ENCODE measurements at regions not wholly inside any gene's neighbourhood (a gene's known extent, or its start where the extent isn't known, plus 50 kb on each side); places are given as distances from the start of the nearest gene placed in this dataset.
"Not testable (repeated sequence)": the region's sequence is repeated elsewhere in the genome, so short reads cannot be mapped to it uniquely, and the experiment has no call there.

- Mint-ChIP-seq H3K9me3 (peaks cover 5% of the 10 kb centered on the region), H3K36me3 (ENCODE audit: low read depth) (no peaks in the 10 kb centered on the region), H3K4me1 (no peaks in the 10 kb centered on the region), H3K27me3 (peaks cover 17% of the 10 kb centered on the region), H3K27ac (no peak overlapping the region), H3K4me3 (no peak overlapping the region)
- ChIA-PET POLR2A (no interaction called here), CTCF (no interaction called here)
- ATAC-seq (ENCODE audit: low read depth): no peak
- DNase-seq: no peak
- intact Hi-C loops (cut with micrococcal nuclease): no loop called here
- no peak for TF ChIP-seq CTCF (IDR thresholded peaks at IDR 0.05)
Measured at GRCh38 chr21:36613554-36613953, 85.4 kb upstream of the SIM2 start.

DNA sequence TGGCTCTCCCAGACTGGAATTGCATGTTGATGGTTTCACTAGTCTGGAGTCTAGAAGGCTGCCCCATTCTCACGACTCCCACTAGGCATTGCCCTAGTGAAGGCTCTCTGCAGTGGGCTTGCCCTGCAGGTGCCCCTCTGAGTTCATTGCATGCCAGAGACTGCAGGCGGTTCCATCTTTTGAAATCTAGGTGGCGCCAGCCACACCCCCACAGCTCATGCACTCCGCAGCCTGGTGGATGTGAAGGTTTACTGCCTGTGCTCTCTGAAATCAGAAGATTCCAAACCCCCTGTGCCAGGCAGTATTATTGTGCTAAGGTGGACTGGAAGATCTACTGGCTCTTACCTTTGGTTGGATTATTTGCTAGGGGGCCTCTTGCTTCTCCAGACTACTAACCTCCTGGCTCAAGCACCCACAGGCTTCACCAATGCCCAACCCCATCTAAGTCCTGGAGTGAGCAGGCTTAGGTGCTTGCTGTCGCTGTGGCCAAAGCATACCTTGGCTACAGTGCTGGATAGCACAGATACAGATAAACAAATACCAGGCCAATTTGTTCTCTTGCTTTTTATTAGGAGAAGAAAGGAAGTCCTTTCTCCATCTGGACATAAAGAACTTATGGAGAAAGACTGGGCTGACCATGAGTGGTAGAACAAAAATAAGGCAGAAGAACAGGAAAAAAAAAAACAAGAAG, 83.5 kb upstream of the SIM2 start:
- intact Hi-C loops (cut with micrococcal nuclease): no loop called here
- peaks cover 3% of the 10 kb centered on the region for H3K9me3 Mint-ChIP-seq
- no peaks in the 10 kb centered on the region for H3K4me1 Mint-ChIP-seq
- peaks cover 16% of the 10 kb centered on the region for H3K27me3 Mint-ChIP-seq
- no peak overlapping the region for H3K4me3 Mint-ChIP-seq
- ChIA-PET POLR2A (no interaction called here), CTCF (no interaction called here)
- H3K36me3 Mint-ChIP-seq (ENCODE audit: low read depth): no peaks in the 10 kb centered on the region
- H3K27ac Mint-ChIP-seq: no peak overlapping the region
- DNase-seq (no peak), ATAC-seq (ENCODE audit: low read depth) (no peak)
- no peak for TF ChIP-seq CTCF (IDR thresholded peaks at IDR 0.05)

- ATAC-seq (ENCODE audit: low read depth); POLR2A ChIA-PET; H3K4me1 Mint-ChIP-seq; DNase-seq; H3K9me3 Mint-ChIP-seq; H3K27ac Mint-ChIP-seq; intact Hi-C loops (cut with micrococcal nuclease); CTCF ChIA-PET; H3K4me3 Mint-ChIP-seq; H3K36me3 Mint-ChIP-seq (ENCODE audit: low read depth): not testable (repeated sequence)
- H3K27me3 Mint-ChIP-seq: peaks cover 10% of the 10 kb centered on the region
Measured at GRCh38 chr21:36616773-36617172, 82.1 kb upstream of the SIM2 start.

DNA sequence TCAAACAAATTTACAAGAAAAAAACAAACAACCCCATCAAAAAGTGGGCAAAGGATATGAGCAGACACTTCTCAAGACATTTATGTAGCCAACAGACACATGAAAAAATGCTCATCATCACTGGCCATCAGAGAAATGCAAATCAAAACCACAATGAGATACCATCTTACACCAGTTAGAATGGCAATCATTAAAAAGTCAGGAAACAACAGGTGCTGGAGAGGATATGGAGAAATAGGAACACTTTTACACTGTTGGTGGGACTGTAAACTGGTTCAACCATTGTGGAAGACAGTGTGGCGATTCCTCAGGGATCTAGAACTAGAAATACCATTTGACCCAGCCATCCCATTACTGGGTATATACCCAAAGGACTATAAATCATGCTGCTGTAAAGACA, 77.1 kb upstream of the SIM2 start:
- H3K27me3 Mint-ChIP-seq; ATAC-seq (ENCODE audit: low read depth); H3K9me3 Mint-ChIP-seq; H3K27ac Mint-ChIP-seq; POLR2A ChIA-PET; intact Hi-C loops (cut with micrococcal nuclease); H3K4me1 Mint-ChIP-seq; DNase-seq; H3K4me3 Mint-ChIP-seq; H3K36me3 Mint-ChIP-seq (ENCODE audit: low read depth); CTCF ChIA-PET: not testable (repeated sequence)

- TF ChIP-seq CTCF (IDR thresholded peaks at IDR 0.05): no peak
- Mint-ChIP-seq H3K4me1 (no peaks in the 10 kb centered on the region), H3K9me3 (peaks cover 3% of the 10 kb centered on the region), H3K27me3 (peaks cover 6% of the 10 kb centered on the region), H3K4me3 (no peak overlapping the region), H3K27ac (no peak overlapping the region), H3K36me3 (ENCODE audit: low read depth) (no peaks in the 10 kb centered on the region)
- DNase-seq (no peak), ATAC-seq (ENCODE audit: low read depth) (no peak)
- intact Hi-C loops (cut with micrococcal nuclease): no loop called here
- CTCF ChIA-PET: no interaction called here
- POLR2A ChIA-PET: no interaction called here
Measured at GRCh38 chr21:36624105-36624504, 74.8 kb upstream of the SIM2 start.

GRCh38 chr21:36626791-36627190, 72.1 kb upstream of the SIM2 start:
- Mint-ChIP-seq H3K4me3 (no peak overlapping the region), H3K9me3 (no peaks in the 10 kb centered on the region), H3K27ac (no peak overlapping the region), H3K4me1 (no peaks in the 10 kb centered on the region), H3K36me3 (ENCODE audit: low read depth) (no peaks in the 10 kb centered on the region), H3K27me3 (peaks cover 10% of the 10 kb centered on the region)
- no peak for ATAC-seq (ENCODE audit: low read depth)
- intact Hi-C loops (cut with micrococcal nuclease): no loop called here
- TF ChIP-seq CTCF (IDR thresholded peaks at IDR 0.05): no peak
- ChIA-PET POLR2A (no interaction called here), CTCF (no interaction called here)
- no peak for DNase-seq

Data from activated B cell treated with CpG ODN at 0.5 μM for 24 hours (primary cell).